IMR-90 (cell line): ENCODE measurements at regions not wholly inside any gene's neighbourhood (a gene's known extent, or its start where the extent isn't known, plus 50 kb on each side); places are given as distances from the start of the nearest gene placed in this dataset.

Source experiments
- ATAC-seq: fragments of 200-7000 bp; cut with Tn5 transposase; 2 replicates; pipeline ENCODE4 v1.9.1; 2020; ENCODE audit warnings: low read depth, mild to moderate bottlenecking, moderate library complexity
- BruUV-seq: library from RNA; stranded (reverse); fragments of 400-500 nt; replicated peaks from 2 replicates; lab custom pipeline; 2021; lab: Mats Ljungman, UMichigan
- CTCF ChIA-PET: fragments of 300-600 bp; formaldehyde crosslinking; extraction: SDS; loops from one replicate; lab custom pipeline; 2021; ENCODE audit warnings: antibody characterized with exemption; lab: Yijun Ruan, JAX
- POLR2A ChIA-PET: fragments of 300-600 bp; sonication (Branson Sonifier 250); formaldehyde crosslinking; loops from one replicate; lab custom pipeline; 2022; ENCODE audit warnings: antibody characterized with exemption; ENCODE audit not compliant: unreplicated experiment; lab: Charles Lee
- DNase-seq: peaks from one replicate; pipeline ENCODE4 v3.0.0; 2013
- H2AFZ ChIP-seq: replicated peaks from 2 replicates; pipeline ENCODE3; 2013; ENCODE audit warnings: low read length, mild to moderate bottlenecking; ENCODE audit not compliant: poor library complexity
- H2AK5ac ChIP-seq: 2 replicates; pipeline ENCODE4 v1.6.1; 2013; ENCODE audit warnings: low read depth, low read length, inconsistent platforms
- H2AK9ac ChIP-seq: replicated peaks from 2 replicates; pipeline ENCODE3; 2013; ENCODE audit warnings: mild to moderate bottlenecking, low read depth, low read length, moderate library complexity; ENCODE audit not compliant: poor library complexity
- H2BK120ac ChIP-seq: 2 replicates; pipeline ENCODE4 v1.6.1; 2013; ENCODE audit warnings: low read depth, low read length, inconsistent platforms
- H2BK15ac ChIP-seq: 3 replicates; pipeline ENCODE4 v1.6.1; 2013; ENCODE audit warnings: low read depth, low read length, inconsistent platforms
- H2BK20ac ChIP-seq: 2 replicates; pipeline ENCODE4 v1.6.1; 2013; ENCODE audit warnings: low read depth, mild to moderate bottlenecking, inconsistent platforms, low read length, moderate library complexity
- H2BK5ac ChIP-seq: 2 replicates; pipeline ENCODE4 v1.6.1; 2013; ENCODE audit warnings: mild to moderate bottlenecking, low read depth, low read length, inconsistent platforms; ENCODE audit not compliant: poor library complexity, severe bottlenecking
- H3K14ac ChIP-seq: replicated peaks from 2 replicates; pipeline ENCODE4 v1.6.1; 2013; ENCODE audit warnings: low read depth, low read length, inconsistent platforms
- H3K18ac ChIP-seq: 2 replicates; pipeline ENCODE4 v1.6.1; 2013; ENCODE audit warnings: low read depth, low read length, control low read depth
- H3K23ac ChIP-seq: 2 replicates; pipeline ENCODE4 v1.6.1; 2013; ENCODE audit warnings: low read depth, low read length, inconsistent platforms
- H3K27ac ChIP-seq: 2 replicates; pipeline ENCODE4 v1.5.1; 2013; ENCODE audit warnings: mild to moderate bottlenecking, control low read depth, low read length; ENCODE audit not compliant: insufficient read depth
- H3K27me3 ChIP-seq: 2 replicates; pipeline ENCODE4 v1.6.1; 2013; ENCODE audit warnings: low read length; ENCODE audit not compliant: control insufficient read depth, insufficient read depth
- H3K36me3 ChIP-seq: 2 replicates; pipeline ENCODE4 v1.6.1; 2013; ENCODE audit warnings: low read length, mixed read lengths; ENCODE audit not compliant: control insufficient read depth, insufficient read depth
- H3K4ac ChIP-seq: 2 replicates; pipeline ENCODE4 v1.6.1; 2013; ENCODE audit warnings: low read depth, low read length, inconsistent platforms
- H3K4me1 ChIP-seq: 2 replicates; pipeline ENCODE4 v1.6.1; 2013; ENCODE audit warnings: low read length, mixed read lengths; ENCODE audit not compliant: control insufficient read depth, insufficient read depth
- H3K4me2 ChIP-seq: 2 replicates; pipeline ENCODE4 v1.6.1; 2013; ENCODE audit warnings: low read depth, mild to moderate bottlenecking, control low read depth, low read length, moderate library complexity
- H3K4me3 ChIP-seq: 2 replicates; pipeline ENCODE4 v1.5.1; 2013; ENCODE audit warnings: low read depth, mild to moderate bottlenecking, control low read depth, low read length, moderate library complexity; ENCODE audit not compliant: insufficient read depth
- H3K56ac ChIP-seq: 2 replicates; pipeline ENCODE4 v1.6.1; 2013; ENCODE audit warnings: low read length, inconsistent platforms; ENCODE audit not compliant: insufficient read depth; ENCODE audit errors: extremely low read depth
- H3K79me1 ChIP-seq, 2 experiments: 2 replicates each; pipeline ENCODE4 v1.6.1; 2013; ENCODE audit warnings: low read length in 2 of 2, inconsistent platforms in 1 of 2, low read depth in 1 of 2
- H3K9ac ChIP-seq: 2 replicates; pipeline ENCODE4 v1.6.1; 2013; ENCODE audit warnings: low read depth, low read length, control low read depth
- H3K9me1 ChIP-seq: 2 replicates; pipeline ENCODE4 v1.6.1; 2013; ENCODE audit warnings: low read length, inconsistent platforms; ENCODE audit not compliant: insufficient read depth
- H3K9me3 ChIP-seq: 2 replicates; pipeline ENCODE4 v1.6.1; 2013; ENCODE audit warnings: low read length; ENCODE audit not compliant: control insufficient read depth, insufficient read depth
- H4K20me1 ChIP-seq: 2 replicates; pipeline ENCODE4 v1.6.1; 2013; ENCODE audit warnings: low read length, inconsistent platforms; ENCODE audit not compliant: insufficient read depth
- H4K5ac ChIP-seq: 2 replicates; pipeline ENCODE4 v1.6.1; 2013; ENCODE audit warnings: mild to moderate bottlenecking, low read depth, low read length, control low read depth
- H4K8ac ChIP-seq, 2 experiments: 2 replicates each; pipeline ENCODE4 v1.6.1; 2013; ENCODE audit warnings: low read depth in 2 of 2, low read length in 2 of 2, control low read depth in 1 of 2, inconsistent platforms in 1 of 2
- H4K91ac ChIP-seq: 2 replicates; pipeline ENCODE4 v1.6.1; 2013; ENCODE audit warnings: low read depth, low read length, inconsistent platforms; ENCODE audit not compliant: insufficient read depth
- BHLHE40 ChIP-seq: fragments of 150-350 bp; IDR thresholded peaks from 2 replicates; pipeline ENCODE4 v1.6.1; 2016; ENCODE audit warnings: mild to moderate bottlenecking, low read depth, low read length
- CEBPB ChIP-seq: IDR thresholded peaks from 2 replicates; pipeline ENCODE4 v1.6.1; 2012; ENCODE audit warnings: low read depth, low read length, improper control_type of control experiment
- CHD1 ChIP-seq: IDR thresholded peaks from 2 replicates; pipeline ENCODE4 v1.6.1; 2012; ENCODE audit warnings: low read depth, low read length, improper control_type of control experiment
- MAFK ChIP-seq: IDR thresholded peaks from 2 replicates; pipeline ENCODE4 v1.6.1; 2012; ENCODE audit warnings: low read depth, low read length, improper control_type of control experiment
- MAZ ChIP-seq: IDR thresholded peaks from 2 replicates; pipeline ENCODE4 v1.6.1; 2012; ENCODE audit warnings: low read depth, mild to moderate bottlenecking, low read length, improper control_type of control experiment, moderate library complexity, borderline replicate concordance
- MXI1 ChIP-seq: IDR thresholded peaks from 2 replicates; pipeline ENCODE4 v1.6.1; 2012; ENCODE audit warnings: low read depth, mild to moderate bottlenecking, low read length, moderate library complexity, borderline replicate concordance
- NFE2L2 ChIP-seq: fragments of 150-350 bp; IDR thresholded peaks from 2 replicates; pipeline ENCODE4 v1.6.1; 2016; ENCODE audit warnings: low read depth, mild to moderate bottlenecking, low read length
- POLR2A ChIP-seq: IDR thresholded peaks from 2 replicates; pipeline ENCODE4 v1.6.1; 2012; ENCODE audit warnings: mild to moderate bottlenecking, low read depth, low read length
- RAD21 ChIP-seq: IDR thresholded peaks from 2 replicates; pipeline ENCODE4 v1.6.1; 2012; ENCODE audit warnings: low read length, improper control_type of control experiment
- RCOR1 ChIP-seq: IDR thresholded peaks from 2 replicates; pipeline ENCODE4 v1.6.1; 2012; ENCODE audit warnings: mild to moderate bottlenecking, low read length, improper control_type of control experiment; ENCODE audit not compliant: insufficient replicate concordance
- SMC3 ChIP-seq: fragments of 150-350 bp; IDR thresholded peaks from 2 replicates; pipeline ENCODE4 v1.6.1; 2016; ENCODE audit warnings: low read depth, mild to moderate bottlenecking, antibody characterized with exemption, low read length, moderate library complexity
- WGBS, 2 experiments: methylation state at CpG; one replicate each; pipeline versions ENCODE4 v1.1.5 to v1.1.7; 2013; ENCODE audit warnings: missing lambda C conversion rate in 2 of 2; ENCODE audit not compliant: insufficient read length in 1 of 2; ENCODE audit errors: extremely low coverage in 2 of 2; 5-methylcytosine and 5-hydroxymethylcytosine counted together
- dilution Hi-C: fragments of 300-500 bp; cut with HindIII; formaldehyde crosslinking; loops from one replicate; pipeline ENCODE4 v1.14.3; 2018; ENCODE audit warnings: low sequenced_read_pairs; ENCODE audit not compliant: unreplicated experiment
- in situ Hi-C: fragments of 300-500 bp; cut with MboI; formaldehyde crosslinking; loops from 3 replicates; pipeline ENCODE4 v1.14.3; 2019; ENCODE audit warnings: low sequenced_read_pairs, inconsistent platforms, mixed read lengths
- intact Hi-C: fragments of 100-400 bp; cut with micrococcal nuclease; formaldehyde crosslinking; loops from 2 replicates; pipeline ENCODE4 v1.10.0; 2022
- TF ChIP-seq, protein P1 (sequence below): fragments of 150-350 bp; IDR thresholded peaks from 2 replicates; pipeline ENCODE4 v1.6.1; 2017; ENCODE audit warnings: mild to moderate bottlenecking, antibody characterized with exemption, low read length, low read depth
- TF ChIP-seq, protein P2 (sequence below): conservative IDR thresholded peaks from 2 replicates; pipeline ENCODE4 v1.5.1; 2012; ENCODE audit warnings: mild to moderate bottlenecking, low read depth, low read length, improper control_type of control experiment
- TF ChIP-seq, protein P3 (sequence below): fragments of 150-350 bp; IDR thresholded peaks from 2 replicates; pipeline ENCODE4 v1.6.1; 2016; ENCODE audit warnings: low read depth, mild to moderate bottlenecking, low read length, moderate library complexity, borderline replicate concordance

DNA sequence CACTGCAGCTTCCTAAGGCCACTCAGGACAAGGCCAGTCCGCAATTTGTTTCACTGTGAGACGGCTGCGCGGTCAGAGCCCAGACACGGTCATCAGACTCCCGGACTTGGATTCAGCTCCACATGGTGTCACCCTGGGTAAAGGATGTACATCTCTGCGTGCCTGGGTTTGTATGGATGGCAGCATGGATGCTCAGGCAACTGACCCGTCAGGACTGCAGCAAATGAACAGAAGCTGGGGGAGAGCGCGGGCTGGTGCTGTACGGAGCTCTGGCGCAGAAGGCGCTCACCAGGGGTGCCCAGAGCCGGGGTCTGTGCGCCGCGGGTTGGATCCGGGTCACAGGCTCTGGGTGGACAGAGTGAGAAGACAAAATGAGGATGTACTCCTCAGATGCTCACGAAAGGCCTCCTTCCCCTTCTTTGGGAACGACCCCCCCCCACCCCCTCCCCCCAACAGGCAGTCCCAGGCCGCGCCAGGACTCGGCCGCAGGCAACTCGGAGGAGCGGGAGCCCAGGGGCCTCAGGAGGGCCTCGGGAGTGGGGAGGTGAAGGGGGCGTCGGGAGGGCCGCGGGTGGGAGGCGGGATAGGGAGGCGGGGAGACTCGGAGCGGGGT is 92.4 kb downstream of the CXCL12 start:
- Histone ChIP-seq H2BK120ac (no peak overlapping the region; the same call in 1 of the 2 replicates), H2BK20ac (no peak overlapping the region), H3K27ac (no peak overlapping the region), H3K14ac (no peak overlapping the region), H2AFZ (no peak overlapping the region), H4K5ac (no peak overlapping the region), H3K9me1 (peaks cover 13% of the 10 kb centered on the region), H3K4me3 (no peak overlapping the region), H3K9me3 (no peaks in the 10 kb centered on the region), H2BK15ac (no peak overlapping the region), H3K79me1 (no peaks in the 10 kb centered on the region), H3K23ac (no peak overlapping the region), H3K36me3 (no peaks in the 10 kb centered on the region), H2AK9ac (no peak overlapping the region), H3K4ac (no peak overlapping the region), H3K9ac (no peak overlapping the region), H3K4me1 (peaks cover 12% of the 10 kb centered on the region), H3K27me3 (no peaks in the 10 kb centered on the region; the same call in 1 of the 2 replicates), H4K91ac (no peak overlapping the region), H2BK5ac (no peak overlapping the region), H3K4me2 (no peak overlapping the region), H3K18ac (no peak overlapping the region), H3K56ac (no peak overlapping the region), H2AK5ac (no peak overlapping the region; the same call in 1 of the 2 replicates), H4K20me1 (no peaks in the 10 kb centered on the region), H4K8ac (no peak overlapping the region)
- TF ChIP-seq, protein P1, sequence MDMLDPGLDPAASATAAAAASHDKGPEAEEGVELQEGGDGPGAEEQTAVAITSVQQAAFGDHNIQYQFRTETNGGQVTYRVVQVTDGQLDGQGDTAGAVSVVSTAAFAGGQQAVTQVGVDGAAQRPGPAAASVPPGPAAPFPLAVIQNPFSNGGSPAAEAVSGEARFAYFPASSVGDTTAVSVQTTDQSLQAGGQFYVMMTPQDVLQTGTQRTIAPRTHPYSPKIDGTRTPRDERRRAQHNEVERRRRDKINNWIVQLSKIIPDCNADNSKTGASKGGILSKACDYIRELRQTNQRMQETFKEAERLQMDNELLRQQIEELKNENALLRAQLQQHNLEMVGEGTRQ: no peak
- TF ChIP-seq NFE2L2: no peak
- TF ChIP-seq, protein P2, sequence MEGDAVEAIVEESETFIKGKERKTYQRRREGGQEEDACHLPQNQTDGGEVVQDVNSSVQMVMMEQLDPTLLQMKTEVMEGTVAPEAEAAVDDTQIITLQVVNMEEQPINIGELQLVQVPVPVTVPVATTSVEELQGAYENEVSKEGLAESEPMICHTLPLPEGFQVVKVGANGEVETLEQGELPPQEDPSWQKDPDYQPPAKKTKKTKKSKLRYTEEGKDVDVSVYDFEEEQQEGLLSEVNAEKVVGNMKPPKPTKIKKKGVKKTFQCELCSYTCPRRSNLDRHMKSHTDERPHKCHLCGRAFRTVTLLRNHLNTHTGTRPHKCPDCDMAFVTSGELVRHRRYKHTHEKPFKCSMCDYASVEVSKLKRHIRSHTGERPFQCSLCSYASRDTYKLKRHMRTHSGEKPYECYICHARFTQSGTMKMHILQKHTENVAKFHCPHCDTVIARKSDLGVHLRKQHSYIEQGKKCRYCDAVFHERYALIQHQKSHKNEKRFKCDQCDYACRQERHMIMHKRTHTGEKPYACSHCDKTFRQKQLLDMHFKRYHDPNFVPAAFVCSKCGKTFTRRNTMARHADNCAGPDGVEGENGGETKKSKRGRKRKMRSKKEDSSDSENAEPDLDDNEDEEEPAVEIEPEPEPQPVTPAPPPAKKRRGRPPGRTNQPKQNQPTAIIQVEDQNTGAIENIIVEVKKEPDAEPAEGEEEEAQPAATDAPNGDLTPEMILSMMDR: no peak
- TF ChIP-seq CEBPB: no peak
- no peak for TF ChIP-seq POLR2A
- TF ChIP-seq MAFK: no peak
- no peak for TF ChIP-seq BHLHE40
- no peak for TF ChIP-seq SMC3
- no peak for TF ChIP-seq CHD1
- no peak for TF ChIP-seq RAD21
- TF ChIP-seq MAZ: no peak
- TF ChIP-seq RCOR1: no peak
- TF ChIP-seq MXI1: no peak
- TF ChIP-seq, protein P3, sequence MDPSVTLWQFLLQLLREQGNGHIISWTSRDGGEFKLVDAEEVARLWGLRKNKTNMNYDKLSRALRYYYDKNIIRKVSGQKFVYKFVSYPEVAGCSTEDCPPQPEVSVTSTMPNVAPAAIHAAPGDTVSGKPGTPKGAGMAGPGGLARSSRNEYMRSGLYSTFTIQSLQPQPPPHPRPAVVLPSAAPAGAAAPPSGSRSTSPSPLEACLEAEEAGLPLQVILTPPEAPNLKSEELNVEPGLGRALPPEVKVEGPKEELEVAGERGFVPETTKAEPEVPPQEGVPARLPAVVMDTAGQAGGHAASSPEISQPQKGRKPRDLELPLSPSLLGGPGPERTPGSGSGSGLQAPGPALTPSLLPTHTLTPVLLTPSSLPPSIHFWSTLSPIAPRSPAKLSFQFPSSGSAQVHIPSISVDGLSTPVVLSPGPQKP: no peak
- BruUV-seq: no TSS peak
- DNase-seq (no peak), ATAC-seq (no peak)
- CTCF ChIA-PET: no interaction called here
- intact Hi-C loops (no loop called here), dilution Hi-C loops (no loop called here), in situ Hi-C loops (no loop called here)
- WGBS, 2 experiments: 84% methylated on average over 5 of the region's 35 CpGs; no CpG with 5 or more reads in 1 of the 2 experiments
- POLR2A ChIA-PET: no interaction called here
